Activated CD4-positive, alpha-beta T cell treated with anti-CD3 and anti-CD28 coated beads, Interleukin-2, Interleukin-6, amounts not matched to agents 100 ng/mL and 50 ng/mL, durations not matched to agents 16 hours and 8 hours (primary cell): ENCODE measurements at regions not wholly inside any gene's neighbourhood (a gene's known extent, or its start where the extent isn't known, plus 50 kb on each side); places are given as distances from the start of the nearest gene placed in this dataset.
"Not testable (repeated sequence)": the region's sequence is repeated elsewhere in the genome, so short reads cannot be mapped to it uniquely, and the experiment has no call there.

Experiments
- DNase-seq: peaks from one replicate; pipeline ENCODE4 v3.0.0-alpha.2; 2020

DNA sequence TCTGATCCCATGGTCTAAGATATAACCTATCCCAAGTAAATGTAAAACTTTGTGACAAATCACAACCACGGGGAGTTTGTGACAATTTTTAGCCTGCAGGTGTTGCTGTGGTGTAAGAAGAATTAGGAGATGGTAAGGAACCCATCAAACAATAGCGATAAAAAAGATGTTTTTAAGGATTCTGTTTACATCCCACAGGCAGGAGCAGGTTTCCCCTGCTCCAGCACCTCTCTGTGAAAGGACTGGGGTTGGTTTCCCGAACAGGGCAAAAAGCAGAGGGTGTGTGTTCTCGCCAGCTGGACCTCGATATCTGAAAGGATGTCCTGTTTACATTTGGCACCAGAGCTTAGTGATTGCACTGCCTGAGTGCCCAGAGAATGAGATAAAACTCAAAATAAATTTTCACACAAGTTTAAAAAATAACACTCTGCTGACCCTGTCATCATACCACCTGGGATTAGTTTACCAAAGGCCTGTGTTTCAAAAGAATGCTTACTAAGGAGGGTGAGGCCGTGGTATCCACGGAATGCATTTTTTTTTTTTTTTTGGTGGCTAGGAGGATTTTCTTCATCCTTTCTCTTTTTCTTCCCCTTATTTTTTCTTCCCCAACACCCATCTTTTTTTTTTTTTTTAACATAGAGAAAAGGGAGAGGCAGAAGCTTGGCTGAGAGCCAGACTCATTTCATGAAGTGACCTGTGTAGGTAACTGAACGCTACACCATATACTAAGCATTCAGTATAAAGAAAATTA is 151.8 kb upstream of the DPH6 start:
- no peak for DNase-seq

GRCh38 chr15:35698331-35698730 is 152.4 kb upstream of the DPH6 start:
- DNase-seq, result no peak

- DNase-seq, result no peak
These were observed 153.1 kb upstream of the DPH6 start for GRCh38 chr15:35698966-35699575.

- not testable (repeated sequence) for DNase-seq
These were observed 154.2 kb upstream of the DPH6 start for GRCh38 chr15:35700091-35700593.

- DNase-seq, result no peak
These were observed 155.6 kb upstream of the DPH6 start for GRCh38 chr15:35701402-35702046.

DNA sequence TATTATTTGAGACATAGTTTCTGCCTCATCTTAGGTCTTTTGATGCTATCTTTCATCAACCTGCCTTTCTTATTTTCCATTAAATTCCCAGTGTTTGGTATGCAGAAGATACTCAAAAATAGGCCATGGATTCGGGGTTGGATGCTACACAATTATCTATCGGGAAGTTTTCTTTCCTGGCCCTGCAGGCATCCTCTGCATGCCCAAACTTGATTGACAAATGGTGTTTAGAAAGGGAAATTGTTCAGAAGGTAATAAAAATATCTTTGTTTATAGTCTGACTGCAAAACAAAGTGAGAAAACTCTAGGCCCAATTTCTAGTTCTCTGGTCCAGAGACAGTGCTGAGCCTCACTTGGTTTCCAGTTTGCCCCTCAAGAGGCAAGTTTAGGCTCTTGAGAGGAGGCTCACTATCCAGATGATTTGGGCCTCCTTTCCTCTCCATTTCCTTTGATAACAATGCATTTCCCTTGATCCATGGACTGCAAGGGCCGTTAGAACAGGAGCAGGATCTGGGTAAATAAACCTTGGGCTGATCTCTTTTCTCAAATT is 157.1 kb upstream of the DPH6 start:
- no peak for DNase-seq

DNA sequence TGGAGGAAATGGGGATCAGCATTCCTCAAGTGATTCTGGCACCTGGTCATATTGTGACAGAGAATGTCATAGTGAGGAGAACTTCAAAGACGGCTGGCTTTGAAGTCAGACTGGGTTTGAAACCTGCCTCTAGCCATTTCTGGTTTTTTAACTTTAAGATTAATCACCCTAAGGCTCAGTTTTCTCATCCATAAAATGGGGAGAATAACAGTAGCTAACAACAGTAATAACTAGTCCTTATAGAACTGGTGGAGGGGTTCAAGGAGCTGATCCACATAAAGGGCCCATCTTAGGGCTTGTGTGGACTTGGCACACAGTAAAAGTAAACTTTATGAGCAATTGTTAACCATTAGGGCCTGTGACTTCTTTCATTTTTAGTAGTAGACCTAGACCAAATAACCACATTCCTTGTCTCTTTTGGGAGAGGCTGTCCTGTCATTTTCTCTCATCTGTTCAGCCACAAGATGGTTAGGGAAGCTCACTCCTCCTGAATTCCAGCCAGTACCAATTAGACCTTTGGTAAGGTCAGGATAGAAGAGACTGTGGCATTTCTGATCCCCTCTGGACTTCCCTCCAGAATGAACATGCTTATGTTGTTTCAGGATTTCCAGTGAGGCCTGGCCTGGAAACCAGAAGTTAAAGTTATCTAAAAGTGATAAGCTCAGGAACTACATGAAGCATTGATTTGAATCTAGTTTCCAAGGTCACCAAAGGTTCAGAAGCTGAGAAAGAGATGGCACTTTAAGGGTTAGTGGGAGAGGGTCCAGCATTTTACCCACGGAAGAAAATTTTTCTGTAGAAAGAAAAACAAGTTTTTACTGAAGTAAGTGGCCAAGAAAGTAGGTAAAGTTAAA is 159.3 kb upstream of the DPH6 start:
- no peak for DNase-seq

DNA sequence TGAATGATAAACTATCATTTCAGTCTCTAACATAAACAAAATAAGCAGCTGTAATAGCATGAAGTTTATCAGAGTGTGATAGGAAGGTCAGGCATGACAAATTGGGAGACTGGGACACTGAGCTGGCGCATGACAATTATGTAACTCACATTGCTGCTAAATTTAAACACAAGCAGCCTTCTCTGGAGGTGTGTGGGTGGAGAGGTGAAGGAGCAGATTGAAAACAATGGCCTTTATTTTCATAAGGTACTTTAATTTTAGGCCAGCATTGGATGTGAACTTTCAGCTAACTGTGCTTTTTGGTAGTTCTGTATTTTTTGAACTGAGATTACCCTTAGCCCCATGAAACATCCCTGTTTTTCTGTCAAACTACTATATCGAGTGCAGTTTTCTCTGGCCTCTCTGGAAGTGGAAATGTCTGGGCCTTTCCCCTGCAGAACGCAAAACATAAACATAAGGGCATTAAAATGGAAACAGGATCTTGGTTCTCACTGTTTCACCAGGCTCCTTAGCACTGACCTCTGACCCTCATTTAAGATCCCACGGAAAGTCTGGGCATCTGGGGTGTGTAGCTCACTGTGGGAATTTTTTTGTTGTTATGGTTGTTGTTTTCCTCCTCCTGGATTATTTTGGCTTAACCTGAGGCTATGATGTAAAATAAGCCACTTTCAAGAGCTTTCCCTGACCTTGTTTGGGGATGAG is 160.1 kb upstream of the DPH6 start:
- DNase-seq, result no peak

- no peak for DNase-seq
These were observed 167.0 kb upstream of the DPH6 start for GRCh38 chr15:35712956-35713355.

DNA sequence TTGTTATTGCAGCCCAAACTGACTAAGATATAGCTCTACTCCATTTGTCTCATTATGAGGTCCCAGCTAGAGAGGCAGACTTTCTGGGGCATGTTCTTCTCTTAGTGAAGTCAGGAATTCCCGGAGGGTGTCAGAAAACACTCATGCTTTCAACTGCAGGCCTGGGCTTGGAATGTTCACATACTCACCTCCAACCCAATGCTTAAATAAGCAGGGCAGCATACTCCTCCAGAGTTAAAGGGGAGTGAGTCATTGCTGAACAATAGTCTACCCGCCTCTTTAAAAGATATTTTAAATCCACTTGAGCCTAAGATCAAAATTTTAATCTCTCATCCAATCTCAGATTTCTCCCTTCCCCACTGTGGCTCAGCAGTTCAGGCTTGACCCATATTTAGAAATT is 167.8 kb upstream of the DPH6 start:
- no peak for DNase-seq

DNA sequence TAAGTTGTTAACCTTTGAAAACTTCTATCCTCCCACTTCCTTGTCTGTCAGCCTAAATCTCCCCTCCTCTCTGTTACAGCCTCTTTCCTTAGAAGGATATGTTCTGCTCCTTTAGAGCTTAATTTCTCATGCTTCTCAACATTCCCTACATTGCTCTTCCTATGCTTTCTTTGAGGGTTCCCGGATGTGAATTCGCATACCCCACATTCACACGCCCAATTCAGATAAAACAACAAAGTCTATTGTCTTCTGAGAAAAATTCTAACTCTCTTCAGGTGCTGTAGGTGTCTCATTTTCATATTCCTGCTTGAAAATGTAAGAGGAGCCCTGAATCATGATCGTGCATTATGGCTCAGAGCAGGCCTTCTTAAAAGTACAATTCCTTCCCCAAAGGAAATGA is 171.8 kb upstream of the DPH6 start:
- no peak for DNase-seq

- DNase-seq, result no peak
These were observed 174.1 kb upstream of the DPH6 start for GRCh38 chr15:35720019-35720418.

DNA sequence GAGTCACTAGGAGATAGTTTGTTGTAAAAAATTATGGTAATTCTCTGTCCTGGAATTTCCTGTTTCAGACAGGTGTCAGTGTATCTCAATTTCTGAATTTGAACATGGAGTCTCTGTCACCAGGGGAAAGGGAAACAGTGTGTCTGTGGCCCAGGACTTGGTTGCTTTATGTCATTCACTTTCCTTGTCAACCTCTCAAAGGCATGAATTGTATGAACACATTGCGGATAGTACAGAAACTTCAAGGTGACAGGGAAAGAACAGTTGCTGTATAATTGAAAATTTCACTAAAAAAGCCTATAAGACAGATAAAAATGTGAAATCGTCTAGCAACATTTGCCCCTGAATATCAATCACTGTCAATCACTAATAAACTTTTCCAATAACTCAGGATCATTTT is 175.0 kb upstream of the DPH6 start:
- no peak for DNase-seq

- no peak for DNase-seq
These were observed 175.8 kb upstream of the DPH6 start for GRCh38 chr15:35721751-35722150.

DNA sequence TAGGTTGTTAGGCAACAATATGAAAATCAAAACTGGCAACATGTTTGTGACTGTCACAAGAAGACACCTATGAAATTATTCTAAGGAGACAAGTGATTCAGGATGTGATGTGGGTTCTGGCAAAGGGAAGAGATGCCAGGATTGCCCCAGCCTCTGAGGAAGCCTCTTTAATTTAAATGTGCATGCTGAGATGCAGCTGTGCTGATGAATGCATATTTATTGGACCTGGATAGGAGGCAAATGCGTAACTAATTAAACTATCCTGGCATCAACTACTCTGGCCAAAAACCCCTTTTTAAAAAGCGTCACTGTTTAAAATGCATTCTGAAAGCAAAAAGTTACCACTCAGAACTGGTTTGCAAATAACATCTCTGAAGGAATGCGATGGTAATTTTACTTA is 176.5 kb upstream of the DPH6 start:
- no peak for DNase-seq

GRCh38 chr15:35723120-35723847 is 177.3 kb upstream of the DPH6 start:
- no peak for DNase-seq

- no peak for DNase-seq
These were observed 177.9 kb upstream of the DPH6 start for GRCh38 chr15:35723852-35724251.

DNA sequence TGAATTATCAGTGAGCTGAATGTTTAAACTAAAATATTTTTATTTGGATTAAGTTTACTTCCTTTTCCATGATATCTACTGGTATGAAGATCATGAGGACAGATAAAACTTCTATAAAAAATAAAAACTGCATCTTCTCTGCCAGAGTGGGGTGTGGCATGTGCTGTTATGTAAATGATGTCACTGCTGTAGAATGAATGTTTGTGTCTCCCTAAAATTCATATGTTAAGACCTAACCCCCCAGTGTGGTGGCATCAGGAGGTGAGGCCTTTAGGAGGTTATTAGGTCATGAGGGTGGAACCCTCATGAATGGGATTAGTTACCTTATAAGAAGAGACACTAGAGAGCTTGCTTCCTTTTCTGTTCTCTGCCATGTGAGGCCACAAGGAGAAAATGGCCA is 178.7 kb upstream of the DPH6 start:
- no peak for DNase-seq

DNA sequence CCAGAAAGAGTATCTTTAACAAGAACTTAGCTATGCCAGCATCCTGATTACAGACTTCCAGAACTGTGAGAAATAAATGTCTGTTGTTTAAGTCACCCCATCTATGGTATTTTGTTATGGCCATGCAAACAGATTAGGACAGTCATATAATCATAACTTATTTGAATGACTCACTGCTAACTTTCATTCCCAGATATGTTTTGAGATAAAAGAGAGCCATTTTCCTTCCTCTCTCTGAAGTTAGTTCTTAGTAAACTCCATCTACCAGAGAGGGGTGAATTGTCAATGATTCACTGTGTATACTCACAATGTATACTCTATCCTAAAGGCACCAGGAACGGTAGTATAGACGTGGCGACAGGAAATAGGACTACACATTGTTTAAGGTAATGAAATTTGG is 179.4 kb upstream of the DPH6 start:
- DNase-seq, result no peak

DNA sequence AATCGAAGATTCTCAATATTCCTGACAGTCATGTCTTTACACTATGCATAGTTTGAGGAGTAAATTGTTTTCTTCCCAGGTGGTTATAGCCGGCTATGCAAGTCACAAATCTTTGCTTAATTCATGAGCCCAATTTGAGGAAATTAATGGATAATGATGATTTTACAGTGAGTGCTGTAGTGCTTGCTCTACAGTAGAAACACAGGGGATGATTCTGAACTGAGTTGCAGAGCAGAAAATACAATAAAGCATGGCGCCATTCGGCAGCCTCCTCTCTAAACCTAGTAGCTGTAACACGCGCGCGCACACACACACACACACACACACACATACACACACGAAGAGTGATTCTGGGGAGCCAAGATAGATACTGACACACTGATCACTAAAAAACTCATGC is 181.7 kb upstream of the DPH6 start:
- DNase-seq, result no peak

DNA sequence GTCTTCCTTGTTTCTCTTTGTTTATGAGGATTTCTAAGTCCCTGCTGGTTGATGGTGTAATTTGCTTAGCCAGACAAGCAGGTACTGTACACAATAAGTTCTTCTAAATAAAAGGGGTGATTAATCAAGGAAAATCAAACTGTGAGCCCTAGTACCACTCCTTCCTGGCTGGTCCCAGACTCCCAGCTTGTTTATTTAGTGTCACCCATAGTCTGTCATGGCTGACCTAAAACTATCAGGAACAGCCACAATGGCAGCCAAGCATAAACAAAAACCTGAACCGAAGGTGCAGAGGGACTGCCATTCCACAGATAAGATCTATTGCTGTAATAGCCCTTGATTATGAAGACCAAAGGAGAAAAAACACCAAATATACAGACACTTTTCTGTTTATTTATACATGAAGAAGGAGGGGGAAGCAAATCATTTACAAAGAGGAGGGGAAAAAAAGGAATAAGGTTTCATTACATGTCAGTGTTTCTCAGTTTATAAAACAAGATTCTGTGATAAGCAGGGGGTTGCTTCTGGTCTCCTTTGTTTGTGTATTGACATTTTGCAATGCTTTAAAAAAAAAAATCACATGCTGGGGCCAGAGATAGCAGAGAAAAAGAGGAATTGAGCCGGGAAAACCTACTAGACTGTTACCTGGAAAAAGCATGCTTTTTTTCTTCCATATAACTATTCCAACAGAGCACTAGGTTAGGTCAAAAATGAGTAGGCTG is 182.4 kb upstream of the DPH6 start:
- DNase-seq, result no peak
